Esophagus squamous epithelium (tissue), 4 donors: ENCODE measurements at regions not wholly inside any gene's neighbourhood (a gene's known extent, or its start where the extent isn't known, plus 50 kb on each side); places are given as distances from the start of the nearest gene placed in this dataset.

Source experiments
- CTCF ChIP-seq, 6 experiments: fragments of 450-650 bp in 4 of 6; fragments of 200-600 bp in 2 of 6; sonication (generic) in 2 of 6; IDR thresholded peaks; one replicate each; pipeline ENCODE4 v1.5.1; 2016 to 2019; ENCODE audit warnings: antibody characterized with exemption in 6 of 6, mild to moderate bottlenecking in 4 of 6, moderate library complexity in 4 of 6
- POLR2A ChIP-seq, 4 donors: fragments of 450-650 bp; IDR thresholded peaks; one replicate each; pipeline ENCODE4 v1.6.1; 2017; ENCODE audit warnings: antibody characterized with exemption in 4 of 4, mild to moderate bottlenecking in 4 of 4, moderate library complexity in 3 of 4

- TF ChIP-seq CTCF (IDR thresholded peaks at IDR 0.05) (no peak), POLR2A (IDR thresholded peaks at IDR 0.05) (no peak)
These were observed 628.3 kb downstream of the NUP35 start for GRCh38 chr2:183752571-183752970.
